ENCODE measurements at regions not wholly inside any gene's neighbourhood (a gene's known extent, or its start where the extent isn't known, plus 50 kb on each side); places are given as distances from the start of the nearest gene placed in this dataset.
A peak's percentile ranks its signal among the peaks of the same experiment; 100 is the strongest.

GRCh38 chr6:80942911-80943310 is 809.6 kb downstream of the TENT5A start:
- H3K4me1 ChIP-seq (ENCODE audit: control insufficient read depth in 4 of 4, insufficient read depth in 4 of 4, low read length in 3 of 4): no peaks in the 10 kb centered on the region
- no peak overlapping the region for H3K27ac ChIP-seq (ENCODE audit: low read depth in 1 of 2, low read length in 2 of 2)
- H3K9me3 ChIP-seq (ENCODE audit: control insufficient read depth in 4 of 4, low read length in 3 of 4): no peaks in the 10 kb centered on the region
- H3K4me3 ChIP-seq (ENCODE audit: low read depth in 1 of 3, low read length in 3 of 3): no peak overlapping the region
- no peak overlapping the region for H3K9ac ChIP-seq (ENCODE audit: low read depth in 1 of 2, low read length in 2 of 2)
- H3K27me3 ChIP-seq (ENCODE audit: control insufficient read depth in 4 of 4, insufficient read depth in 4 of 4, low read length in 3 of 4): no peaks in the 10 kb centered on the region
- H3K36me3 ChIP-seq (ENCODE audit: control insufficient read depth in 4 of 4, insufficient read depth in 3 of 4, low read depth in 1 of 4, low read length in 3 of 4): no peaks in the 10 kb centered on the region
- no peak for DNase-seq (ENCODE audit: low spot score)
- TF ChIP-seq REST (IDR thresholded peaks at IDR 0.05) (no peak), MAX (IDR thresholded peaks at IDR 0.05) (no peak), EGR1 (IDR thresholded peaks at IDR 0.05; ENCODE audit: low read depth in 2 of 2) (no peak), TAF1 (conservative IDR thresholded peaks at IDR 0.05) (no peak), HNF4G (IDR thresholded peaks at IDR 0.05) (no peak), SP1 (IDR thresholded peaks at IDR 0.05) (no peak), FOXA2 (IDR thresholded peaks at IDR 0.05) (no peak), RAD21 (IDR thresholded peaks at IDR 0.05) (no peak), CTCF (IDR thresholded peaks at IDR 0.05; ENCODE audit: low read depth, low read length, missing input control) (no peak)
- WGBS: 81% methylated on average over 1 of the region's 1 CpG

- H3K9me3 ChIP-seq (ENCODE audit: control insufficient read depth in 4 of 4, low read length in 3 of 4): peaks cover 0 to 3% (median 0%) of the 10 kb centered on the region in 4 donors
- no peaks in the 10 kb centered on the region for H3K27me3 ChIP-seq (ENCODE audit: control insufficient read depth in 4 of 4, insufficient read depth in 4 of 4, low read length in 3 of 4)
- peak; percentile 25 for TF ChIP-seq NR2F2 (IDR thresholded peaks at IDR 0.05)
- no peak for TF ChIP-seq MAX (IDR thresholded peaks at IDR 0.05)
- no peaks in the 10 kb centered on the region for H3K4me1 ChIP-seq (ENCODE audit: control insufficient read depth in 4 of 4, insufficient read depth in 4 of 4, low read length in 3 of 4)
- no peaks in the 10 kb centered on the region for H3K36me3 ChIP-seq (ENCODE audit: control insufficient read depth in 4 of 4, insufficient read depth in 3 of 4, low read depth in 1 of 4, low read length in 3 of 4)
- H3K27ac ChIP-seq (ENCODE audit: low read depth in 1 of 2, low read length in 2 of 2): no peak overlapping the region
- no peak for DNase-seq (ENCODE audit: low spot score)
- H3K4me3 ChIP-seq (ENCODE audit: low read depth in 1 of 3, low read length in 3 of 3): no peak overlapping the region
- WGBS: 88% methylated on average over 1 of the region's 1 CpG
- H3K9ac ChIP-seq (ENCODE audit: low read depth in 1 of 2, low read length in 2 of 2): no peak overlapping the region
Measured at GRCh38 chr6:80940976-80941375, 811.5 kb downstream of the TENT5A start.

GRCh38 chr6:80940571-80940970 is 811.9 kb downstream of the TENT5A start:
- H3K9ac ChIP-seq (ENCODE audit: low read depth in 1 of 2, low read length in 2 of 2): no peak overlapping the region
- no peaks in the 10 kb centered on the region for H3K4me1 ChIP-seq (ENCODE audit: control insufficient read depth in 4 of 4, insufficient read depth in 4 of 4, low read length in 3 of 4)
- no peak overlapping the region for H3K4me3 ChIP-seq (ENCODE audit: low read depth in 1 of 3, low read length in 3 of 3)
- TF ChIP-seq CTCF (IDR thresholded peaks at IDR 0.05; ENCODE audit: low read depth, low read length, missing input control): no peak
- no peak for TF ChIP-seq REST (IDR thresholded peaks at IDR 0.05)
- TF ChIP-seq HNF4A (conservative IDR thresholded peaks at IDR 0.05): no peak
- peak in 1 of 2 donors; percentile 37 for TF ChIP-seq RXRA (IDR thresholded peaks at IDR 0.05)
- no peak for TF ChIP-seq JUND (IDR thresholded peaks at IDR 0.05)
- DNase-seq (ENCODE audit: low spot score): no peak
- no peaks in the 10 kb centered on the region for H3K36me3 ChIP-seq (ENCODE audit: control insufficient read depth in 4 of 4, insufficient read depth in 3 of 4, low read depth in 1 of 4, low read length in 3 of 4)
- H3K9me3 ChIP-seq (ENCODE audit: control insufficient read depth in 4 of 4, low read length in 3 of 4): peaks cover 0 to 3% (median 0%) of the 10 kb centered on the region in 4 donors
- H3K27me3 ChIP-seq (ENCODE audit: control insufficient read depth in 4 of 4, insufficient read depth in 4 of 4, low read length in 3 of 4): no peaks in the 10 kb centered on the region
- 80% methylated on average over 1 of the region's 1 CpG for WGBS
- peak overlapping the region in 1 of 2 donors; percentile 5 for H3K27ac ChIP-seq (ENCODE audit: low read depth in 1 of 2, low read length in 2 of 2)
